ENCODE measurements at regions not wholly inside any gene's neighbourhood (a gene's known extent, or its start where the extent isn't known, plus 50 kb on each side); places are given as distances from the start of the nearest gene placed in this dataset.

DNA sequence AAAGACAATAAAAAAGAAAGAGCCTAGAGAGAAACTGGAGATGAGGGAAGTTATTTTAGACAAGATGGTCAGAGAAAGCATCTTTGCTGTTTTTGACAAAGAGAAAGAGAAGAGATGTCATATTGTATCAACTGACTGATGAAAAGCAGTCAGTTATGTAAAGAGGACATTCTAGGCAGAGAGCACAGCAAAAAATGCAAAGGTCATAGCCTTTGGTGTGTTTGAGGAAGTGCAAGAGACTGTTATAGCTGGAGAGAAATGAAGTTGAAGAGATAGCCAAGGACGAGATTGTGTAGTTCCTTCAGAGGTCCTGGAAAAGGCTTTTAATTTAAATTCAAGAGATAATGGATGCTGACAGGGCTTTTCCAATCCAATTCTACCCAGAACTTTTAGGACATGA lies 342.4 kb downstream of the RASEF start:
- DNase-seq (ENCODE audit: insufficient read length, low spot score) (no peak), FAIRE-seq (no peak)
- TF ChIP-seq, protein P1, sequence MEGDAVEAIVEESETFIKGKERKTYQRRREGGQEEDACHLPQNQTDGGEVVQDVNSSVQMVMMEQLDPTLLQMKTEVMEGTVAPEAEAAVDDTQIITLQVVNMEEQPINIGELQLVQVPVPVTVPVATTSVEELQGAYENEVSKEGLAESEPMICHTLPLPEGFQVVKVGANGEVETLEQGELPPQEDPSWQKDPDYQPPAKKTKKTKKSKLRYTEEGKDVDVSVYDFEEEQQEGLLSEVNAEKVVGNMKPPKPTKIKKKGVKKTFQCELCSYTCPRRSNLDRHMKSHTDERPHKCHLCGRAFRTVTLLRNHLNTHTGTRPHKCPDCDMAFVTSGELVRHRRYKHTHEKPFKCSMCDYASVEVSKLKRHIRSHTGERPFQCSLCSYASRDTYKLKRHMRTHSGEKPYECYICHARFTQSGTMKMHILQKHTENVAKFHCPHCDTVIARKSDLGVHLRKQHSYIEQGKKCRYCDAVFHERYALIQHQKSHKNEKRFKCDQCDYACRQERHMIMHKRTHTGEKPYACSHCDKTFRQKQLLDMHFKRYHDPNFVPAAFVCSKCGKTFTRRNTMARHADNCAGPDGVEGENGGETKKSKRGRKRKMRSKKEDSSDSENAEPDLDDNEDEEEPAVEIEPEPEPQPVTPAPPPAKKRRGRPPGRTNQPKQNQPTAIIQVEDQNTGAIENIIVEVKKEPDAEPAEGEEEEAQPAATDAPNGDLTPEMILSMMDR (IDR thresholded peaks at IDR 0.05; ENCODE audit: insufficient read depth, missing control alignments), result no peak

DNA sequence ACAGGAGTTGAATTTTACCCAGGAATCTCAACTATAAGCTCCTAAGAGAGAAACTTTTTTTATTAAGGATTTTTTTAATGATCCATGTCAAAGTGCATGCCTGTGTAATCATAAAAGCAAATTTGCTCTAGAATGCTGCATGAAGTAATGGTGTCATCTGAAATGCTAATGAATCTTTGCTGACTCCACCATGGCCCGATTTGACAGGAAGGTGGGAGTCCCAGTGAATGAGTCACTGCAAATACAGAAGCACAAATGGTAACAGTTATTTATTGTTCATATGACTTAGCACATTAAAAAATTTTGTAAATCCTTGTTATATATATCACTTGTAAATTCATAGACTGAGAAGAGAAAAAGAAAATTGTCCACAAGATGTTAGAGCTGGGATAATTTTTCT lies 341.3 kb downstream of the RASEF start:
- FAIRE-seq, result no peak
- DNase-seq (ENCODE audit: insufficient read length, low spot score), result no peak
- TF ChIP-seq, protein P1 (IDR thresholded peaks at IDR 0.05; ENCODE audit: insufficient read depth, missing control alignments), result no peak

DNA sequence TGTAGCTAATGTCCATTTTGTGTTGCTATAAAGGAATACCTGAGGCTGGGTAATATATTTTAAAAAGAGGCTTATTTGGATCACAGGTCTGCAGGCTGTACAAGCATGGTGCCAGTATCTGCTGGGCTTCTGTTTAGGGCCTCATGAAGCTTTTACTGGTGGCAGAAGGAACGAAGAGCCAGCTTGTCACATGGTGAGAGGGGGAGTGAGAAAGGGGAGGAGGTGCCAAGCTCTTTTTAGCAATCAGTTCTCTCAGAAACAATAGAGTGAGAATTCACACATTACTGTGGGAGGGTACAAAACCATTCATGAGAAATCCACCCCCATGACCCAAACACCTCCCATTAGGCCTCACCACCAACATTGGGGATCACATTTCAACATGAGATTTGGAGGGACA lies 340.9 kb downstream of the RASEF start:
- DNase-seq (ENCODE audit: insufficient read length, low spot score) (no peak), FAIRE-seq (no peak)
- TF ChIP-seq, protein P1 (IDR thresholded peaks at IDR 0.05; ENCODE audit: insufficient read depth, missing control alignments), result no peak

DNA sequence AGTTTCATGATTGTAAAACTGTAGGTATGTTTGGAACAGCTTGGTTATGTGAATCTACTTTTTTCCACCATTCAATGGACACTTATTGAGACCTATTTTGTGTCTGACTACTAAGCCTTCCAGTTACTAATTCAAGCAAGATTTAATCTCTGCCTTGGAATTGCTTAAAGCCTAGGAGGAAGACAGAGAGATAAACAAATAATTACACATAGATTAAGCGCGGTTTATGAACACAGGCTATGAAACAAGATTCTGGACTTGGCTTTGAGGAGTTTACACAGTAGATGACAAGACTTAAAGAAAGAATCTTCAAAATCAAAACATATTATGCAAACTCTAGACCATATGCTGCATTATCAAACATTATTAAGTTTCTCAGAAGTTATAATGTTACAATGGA lies 340.4 kb downstream of the RASEF start:
- FAIRE-seq, result no peak

DNA sequence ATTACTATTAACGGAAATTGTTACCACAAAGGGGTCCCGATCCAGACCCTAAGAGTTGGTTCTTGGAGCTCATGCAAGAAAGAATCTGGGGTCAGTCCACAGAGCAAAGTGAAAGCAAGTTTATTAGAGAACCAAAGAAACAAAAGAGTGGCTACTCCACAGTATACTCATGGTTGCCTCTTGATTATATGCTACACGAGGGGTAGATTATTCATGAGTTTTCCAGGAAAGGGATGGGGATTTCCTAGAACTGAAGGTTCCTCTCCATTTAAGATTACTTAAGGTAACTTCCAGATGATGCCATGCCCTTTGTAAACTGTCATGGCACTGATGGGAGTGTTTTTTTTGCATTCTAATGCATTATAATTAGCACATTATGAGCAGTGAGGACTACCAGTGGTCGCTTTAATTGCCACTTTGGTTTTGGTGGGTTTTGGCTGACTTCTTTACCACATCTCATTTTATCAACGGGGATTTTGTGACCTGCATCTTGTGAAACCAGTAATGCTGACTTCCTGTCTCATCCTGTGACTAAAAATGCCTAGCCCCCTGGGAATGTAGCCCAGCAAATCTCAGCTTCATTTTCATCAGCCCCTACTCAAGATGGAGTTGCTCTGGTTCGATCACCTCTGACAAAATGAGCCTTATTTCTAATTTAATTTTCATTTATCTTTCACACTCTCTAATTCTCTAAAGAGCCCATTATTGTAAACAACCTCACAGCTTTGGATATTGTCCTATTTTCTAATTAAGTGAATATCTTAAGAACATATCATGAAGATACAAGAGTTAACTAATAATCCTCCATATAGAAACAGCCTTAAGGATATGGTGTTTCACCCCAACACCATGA lies 336.3 kb downstream of the RASEF start:
- FAIRE-seq, result no peak
- no peak for DNase-seq (ENCODE audit: insufficient read length, low spot score)
- TF ChIP-seq, protein P1 (IDR thresholded peaks at IDR 0.05; ENCODE audit: insufficient read depth, missing control alignments), result no peak

More for the DNA sequence above, 340.4 kb downstream of the RASEF start:
- TF ChIP-seq, protein P1 (IDR thresholded peaks at IDR 0.05; ENCODE audit: insufficient read depth, missing control alignments), result no peak
- no peak for DNase-seq (ENCODE audit: insufficient read length, low spot score)

DNA sequence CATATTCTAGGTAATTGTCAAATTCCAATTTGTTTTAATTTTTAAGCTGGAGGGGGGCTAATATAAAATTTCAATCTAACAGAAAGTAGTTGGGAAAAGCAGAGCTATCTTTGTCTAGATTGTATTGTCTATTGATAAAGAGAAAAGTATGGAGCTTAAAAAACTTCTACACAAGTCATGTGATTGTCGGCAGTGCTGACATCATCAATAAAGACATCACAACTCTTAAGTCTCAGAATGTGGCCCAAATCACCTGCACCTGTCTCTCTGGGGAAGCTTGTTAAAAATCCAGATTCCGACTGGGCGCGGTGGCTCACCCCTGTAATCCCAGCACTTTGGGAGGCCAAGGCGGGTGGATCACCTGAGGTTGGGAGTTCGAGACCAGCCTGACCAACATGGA lies 333.8 kb downstream of the RASEF start:
- no peak for DNase-seq (ENCODE audit: insufficient read length, low spot score)
- no peak for FAIRE-seq
- TF ChIP-seq, protein P1 (IDR thresholded peaks at IDR 0.05; ENCODE audit: insufficient read depth, missing control alignments), result no peak

DNA sequence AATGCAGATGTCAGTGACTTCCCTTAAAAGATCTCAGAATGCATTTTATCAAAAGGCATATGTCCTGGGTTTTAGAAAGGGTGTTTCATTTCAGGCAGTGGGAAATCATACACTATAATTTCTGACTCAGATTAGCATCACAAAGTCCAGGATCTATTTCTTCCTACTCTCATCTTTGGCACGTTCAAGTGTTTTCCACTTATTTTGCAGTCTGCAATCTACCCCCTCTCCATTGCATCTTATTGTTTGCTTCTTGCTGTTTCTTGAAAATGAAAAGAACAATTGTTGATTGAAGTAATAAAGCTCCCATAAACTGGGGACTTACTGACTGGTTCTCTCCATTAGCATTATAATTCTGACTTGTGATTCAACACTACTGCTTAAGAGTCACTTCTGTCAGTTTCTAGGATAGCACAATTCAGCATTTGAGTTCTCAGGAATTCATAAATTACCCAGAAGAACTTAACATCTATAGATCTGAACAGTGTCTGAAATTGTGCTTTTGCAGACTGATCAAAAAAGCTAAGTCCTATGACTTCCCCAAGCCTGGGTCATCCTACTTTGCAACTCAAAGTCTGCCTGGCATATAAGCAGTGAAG lies 332.9 kb downstream of the RASEF start:
- DNase-seq (ENCODE audit: insufficient read length, low spot score) (no peak), FAIRE-seq (no peak)
- TF ChIP-seq, protein P1 (IDR thresholded peaks at IDR 0.05; ENCODE audit: insufficient read depth, missing control alignments), result no peak

All from D721Med (cell line).